BJ (cell line): ENCODE measurements at regions not wholly inside any gene's neighbourhood (a gene's known extent, or its start where the extent isn't known, plus 50 kb on each side); places are given as distances from the start of the nearest gene placed in this dataset.

ENCODE experiments used
- CTCF ChIA-PET: fragments of 350-600 bp; formaldehyde crosslinking; extraction: SDS; loops from one replicate; lab custom pipeline; 2021; ENCODE audit warnings: antibody characterized with exemption, inconsistent platforms; lab: Yijun Ruan, JAX
- POLR2A ChIA-PET: fragments of 300-600 bp; sonication (Branson Sonifier 250); formaldehyde crosslinking; extraction: SDS; loops from one replicate; lab custom pipeline; 2021; ENCODE audit warnings: antibody characterized with exemption; lab: Charles Lee
- DNase-seq: peaks from one replicate; pipeline ENCODE4 v3.0.0-alpha.2; 2011; ENCODE audit warnings: low read depth
- H3K27me3 ChIP-seq: 2 replicates; pipeline ENCODE4 v1.6.0; 2011; ENCODE audit warnings: low read length; ENCODE audit not compliant: control insufficient read depth, insufficient read depth
- H3K36me3 ChIP-seq: 2 replicates; pipeline ENCODE4 v1.5.1; 2011; ENCODE audit warnings: low read length; ENCODE audit not compliant: control insufficient read depth, insufficient read depth
- H3K4me3 ChIP-seq: 2 replicates; pipeline ENCODE4 v1.5.1; 2011; ENCODE audit warnings: low read depth, mild to moderate bottlenecking, control low read depth, low read length
- TF ChIP-seq, protein P1 (sequence below): IDR thresholded peaks from 2 replicates; pipeline ENCODE4 v1.5.1; 2011; ENCODE audit warnings: low read depth, mild to moderate bottlenecking, control low read depth, inconsistent platforms, low read length, moderate library complexity; ENCODE audit not compliant: insufficient read depth

DNA sequence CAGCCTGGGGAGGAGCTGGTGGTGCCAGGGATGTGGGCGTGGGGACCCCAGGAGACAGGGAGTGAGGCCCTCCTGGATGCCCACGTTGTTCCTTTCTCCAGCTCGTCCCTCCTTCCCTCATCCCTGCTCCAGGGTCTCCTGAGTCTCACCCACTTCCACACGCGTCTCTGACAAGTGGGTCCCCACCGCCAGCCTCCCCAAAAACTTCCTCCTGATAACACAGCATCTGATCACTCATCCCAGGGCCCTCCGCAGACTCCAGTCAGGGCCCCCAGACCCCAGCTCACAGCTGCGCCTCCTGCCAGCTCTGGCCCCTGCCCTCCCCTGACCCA, 60.6 kb upstream of the INPP5A start:
- DNase-seq, result no peak
- Histone ChIP-seq H3K36me3 (no peaks in the 10 kb centered on the region), H3K4me3 (no peak overlapping the region), H3K27me3 (peaks cover 1% of the 10 kb centered on the region)
- CTCF ChIA-PET, result interaction anchor here (0.8 to 1.7 kb wide), 3 partner anchors 13 to 153 kb away, joined by 3 to 5 read pairs (median 3); no protein-coding TSS in a partner anchor
- POLR2A ChIA-PET, result no interaction called here
- TF ChIP-seq, protein P1, sequence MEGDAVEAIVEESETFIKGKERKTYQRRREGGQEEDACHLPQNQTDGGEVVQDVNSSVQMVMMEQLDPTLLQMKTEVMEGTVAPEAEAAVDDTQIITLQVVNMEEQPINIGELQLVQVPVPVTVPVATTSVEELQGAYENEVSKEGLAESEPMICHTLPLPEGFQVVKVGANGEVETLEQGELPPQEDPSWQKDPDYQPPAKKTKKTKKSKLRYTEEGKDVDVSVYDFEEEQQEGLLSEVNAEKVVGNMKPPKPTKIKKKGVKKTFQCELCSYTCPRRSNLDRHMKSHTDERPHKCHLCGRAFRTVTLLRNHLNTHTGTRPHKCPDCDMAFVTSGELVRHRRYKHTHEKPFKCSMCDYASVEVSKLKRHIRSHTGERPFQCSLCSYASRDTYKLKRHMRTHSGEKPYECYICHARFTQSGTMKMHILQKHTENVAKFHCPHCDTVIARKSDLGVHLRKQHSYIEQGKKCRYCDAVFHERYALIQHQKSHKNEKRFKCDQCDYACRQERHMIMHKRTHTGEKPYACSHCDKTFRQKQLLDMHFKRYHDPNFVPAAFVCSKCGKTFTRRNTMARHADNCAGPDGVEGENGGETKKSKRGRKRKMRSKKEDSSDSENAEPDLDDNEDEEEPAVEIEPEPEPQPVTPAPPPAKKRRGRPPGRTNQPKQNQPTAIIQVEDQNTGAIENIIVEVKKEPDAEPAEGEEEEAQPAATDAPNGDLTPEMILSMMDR, result no peak

DNA sequence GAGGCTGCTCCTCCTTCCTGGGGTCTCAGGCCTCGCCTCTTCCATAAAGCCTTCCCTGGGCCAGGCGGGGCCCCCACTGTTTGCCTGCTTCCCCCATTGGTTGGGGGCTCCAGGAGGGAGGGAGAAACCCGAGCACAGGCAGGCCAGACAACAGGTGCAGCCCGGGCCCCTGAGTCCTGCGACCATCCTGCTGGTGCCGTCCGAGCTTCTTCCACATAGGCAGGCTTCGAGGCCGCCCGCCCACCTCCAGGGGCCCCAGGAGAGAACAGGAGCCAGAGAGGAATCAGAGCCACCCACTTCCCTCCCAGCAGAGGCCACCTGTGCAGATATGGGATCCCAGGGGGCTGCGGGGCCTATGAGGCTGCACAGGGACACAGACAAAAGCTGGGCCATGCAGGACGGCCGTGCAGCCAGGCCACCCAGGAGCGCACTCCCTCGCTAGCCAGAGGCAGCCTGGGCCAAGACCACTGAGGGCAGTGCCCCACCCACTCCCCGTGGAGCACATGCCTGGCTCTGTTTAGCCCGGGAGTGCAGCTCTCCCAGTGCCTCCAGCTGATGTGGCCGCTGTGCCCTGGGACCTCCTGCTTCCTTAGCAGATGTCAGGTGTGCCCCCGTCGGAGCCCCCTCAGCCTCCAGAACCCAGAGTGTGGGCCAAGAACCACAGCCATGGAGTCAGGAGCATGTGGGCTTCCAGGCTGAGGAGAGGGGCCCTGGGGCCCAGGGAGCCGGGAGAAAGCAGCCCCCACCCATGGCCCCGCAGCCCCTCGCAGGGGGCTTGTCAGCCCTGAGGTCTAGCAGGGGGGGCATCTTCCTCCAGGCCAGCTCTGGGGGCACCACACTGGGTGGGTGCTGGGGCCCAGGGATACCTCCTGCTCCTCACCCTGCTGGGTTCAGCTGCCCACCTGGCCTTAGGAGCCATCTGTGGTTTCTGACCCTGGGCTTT, 59.9 kb upstream of the INPP5A start:
- Histone ChIP-seq H3K4me3 (no peak overlapping the region), H3K27me3 (peaks cover 1% of the 10 kb centered on the region), H3K36me3 (no peaks in the 10 kb centered on the region)
- DNase-seq, result no peak
- TF ChIP-seq, protein P1, result no peak
- ChIA-PET POLR2A (no interaction called here), CTCF (interaction anchor here (1.7 kb wide), 1 partner anchor 18 kb away, joined by 3 read pairs; no protein-coding TSS in a partner anchor)

DNA sequence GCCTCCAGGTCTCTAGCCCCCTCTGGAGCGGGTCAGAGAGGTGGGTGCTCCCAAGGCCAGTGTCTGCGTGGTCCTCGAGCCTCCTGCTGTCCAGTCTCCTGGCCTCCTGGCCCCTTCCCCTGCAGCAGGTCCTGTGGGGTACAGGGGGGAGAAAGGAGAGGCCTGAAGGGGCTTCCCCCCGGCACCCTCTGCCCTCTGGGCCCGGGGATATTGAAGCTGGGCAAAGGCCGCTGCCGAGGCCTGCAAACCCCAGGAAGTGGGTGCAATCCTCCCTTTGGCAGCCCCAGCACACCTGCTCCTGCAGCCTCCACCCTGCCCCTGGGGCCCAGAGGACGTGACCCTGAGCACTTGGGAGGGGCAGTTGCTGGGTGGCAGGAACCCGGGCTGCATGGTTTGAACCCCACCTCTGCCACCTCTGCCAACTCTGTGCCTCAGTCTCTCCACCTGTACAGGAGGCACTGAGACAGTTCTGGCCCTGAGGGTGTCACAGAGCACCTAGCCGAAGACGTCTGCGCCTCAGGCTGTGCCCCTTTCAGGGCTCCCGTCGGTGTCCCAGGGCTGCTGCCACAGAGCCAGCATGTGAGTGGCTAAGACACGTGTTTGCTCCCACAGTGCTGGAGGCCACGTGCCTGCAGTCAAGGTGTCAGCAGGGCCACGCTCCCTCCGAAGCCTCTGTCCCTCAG, 59.1 kb upstream of the INPP5A start:
- TF ChIP-seq, protein P1, result no peak
- Histone ChIP-seq H3K4me3 (no peak overlapping the region), H3K36me3 (no peaks in the 10 kb centered on the region), H3K27me3 (peaks cover 1% of the 10 kb centered on the region)
- POLR2A ChIA-PET, result no interaction called here
- CTCF ChIA-PET, result interaction anchor here (2.3 kb wide), 1 partner anchor 19 kb away, joined by 8 read pairs; no protein-coding TSS in a partner anchor
- DNase-seq, result no peak

DNA sequence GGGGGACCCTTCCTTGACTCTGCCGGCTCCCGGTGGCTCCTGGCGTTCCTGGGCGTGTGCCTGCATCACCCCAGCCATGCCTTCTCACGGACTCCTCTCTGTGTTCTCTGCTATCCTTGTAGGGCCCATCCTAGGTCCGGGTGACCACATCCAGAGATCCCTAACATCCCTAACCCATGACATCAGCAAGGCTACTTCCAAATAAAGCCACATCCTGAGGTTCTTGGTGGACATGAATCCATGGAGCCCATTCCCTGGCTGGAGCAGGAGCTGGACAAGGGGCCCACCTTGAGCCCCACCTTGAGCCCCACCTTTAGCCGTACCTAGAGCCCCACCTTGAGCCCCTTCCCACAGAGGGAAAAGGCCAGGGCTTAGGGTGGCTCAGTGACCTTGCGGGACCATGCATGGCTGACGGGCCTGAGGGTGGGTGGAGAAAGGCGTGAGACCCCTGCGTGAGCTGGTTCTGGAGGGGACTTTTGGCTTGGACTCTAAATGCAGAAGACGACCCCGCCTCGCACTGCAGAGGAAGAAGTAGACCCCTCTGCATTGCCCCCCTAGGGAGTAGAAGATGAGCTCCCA, 58.5 kb upstream of the INPP5A start:
- ChIA-PET POLR2A (no interaction called here), CTCF (interaction anchor here (1.7 to 2.3 kb wide), 3 partner anchors 8 to 20 kb away, joined by 5 to 8 read pairs (median 7); no protein-coding TSS in a partner anchor)
- DNase-seq, result no peak
- H3K36me3 ChIP-seq, result no peaks in the 10 kb centered on the region
- H3K27me3 ChIP-seq, result peaks cover 1% of the 10 kb centered on the region
- TF ChIP-seq, protein P1, result no peak
- no peak overlapping the region for H3K4me3 ChIP-seq
